K562 (cell line): ENCODE measurements at regions not wholly inside any gene's neighbourhood (a gene's known extent, or its start where the extent isn't known, plus 50 kb on each side); places are given as distances from the start of the nearest gene placed in this dataset.

ENCODE experiments used
- ATAC-seq: fragments of 200-7000 bp; cut with Tn5 transposase; 3 replicates; pipeline ENCODE4 v1.9.1; 2020; ENCODE audit warnings: moderate library complexity
- BruUV-seq: library from RNA; stranded (reverse); fragments of 400-500 nt; replicated peaks from 2 replicates; lab custom pipeline; 2021; lab: Mats Ljungman, UMichigan
- CTCF ChIA-PET: fragments of 300-600 bp; formaldehyde crosslinking; extraction: SDS; loops from one replicate; lab custom pipeline; 2021; ENCODE audit warnings: low intra/inter-chr PET ratio; lab: Yijun Ruan, JAX
- POLR2A ChIA-PET: fragments of 300-600, 350-650 bp; sonication (Branson Sonifier 250); formaldehyde crosslinking; extraction: SDS; loops from one replicate; lab custom pipeline; 2021; ENCODE audit warnings: antibody characterized with exemption, inconsistent platforms; lab: Yijun Ruan, JAX
- DNase-seq, 4 experiments: peaks; one replicate each; pipeline versions ENCODE4 v3.0.0 to v3.0.0-alpha.2; 2011 to 2018; ENCODE audit warnings: low spot score in 3 of 4, mixed read lengths in 3 of 4; ENCODE audit errors: extremely low read depth in 1 of 4
- FAIRE-seq: peaks from 2 replicates; lab custom pipeline; 2011; peaks lifted over from hg19 to GRCh38; lab: Jason Lieb, UNC
- H2AFZ ChIP-seq: 2 replicates; pipeline ENCODE4 v1.6.0; 2011; ENCODE audit warnings: low read depth, low read length, control low read depth, inconsistent platforms
- H3K27ac ChIP-seq: fragments of 200-600 bp; 3 replicates; pipeline ENCODE4 v1.8.0; 2011; ENCODE audit warnings: low read depth, mild to moderate bottlenecking, control low read depth, inconsistent platforms, low read length, moderate library complexity, mixed read lengths; ENCODE audit errors: extremely low read depth
- H3K27me3 ChIP-seq, 2 experiments: fragments of 300-600 bp in 1 of 2; 2 replicates in 1 of 2; 3 replicates in 1 of 2; pipeline versions ENCODE4 v1.6.0 to v1.8.0; 2011; ENCODE audit warnings: inconsistent platforms in 2 of 2, low read length in 2 of 2, mild to moderate bottlenecking in 1 of 2, mixed read lengths in 1 of 2, moderate library complexity in 1 of 2; ENCODE audit not compliant: control insufficient read depth in 2 of 2, insufficient read depth in 2 of 2
- H3K36me3 ChIP-seq: fragments of 300-600 bp; 3 replicates; pipeline ENCODE4 v1.8.0; 2011; ENCODE audit warnings: mild to moderate bottlenecking, low read length, inconsistent platforms; ENCODE audit not compliant: control insufficient read depth, insufficient read depth
- H3K4me1 ChIP-seq, 2 experiments: fragments of 200-600 bp in 1 of 2; replicated peaks in 1 of 2; 2 replicates in 1 of 2; 3 replicates in 1 of 2; pipeline versions ENCODE4 v1.5.1 to v1.8.0; 2011; ENCODE audit warnings: inconsistent platforms in 2 of 2, low read length in 2 of 2, mild to moderate bottlenecking in 1 of 2, mixed read lengths in 1 of 2, moderate library complexity in 1 of 2; ENCODE audit not compliant: control insufficient read depth in 2 of 2, insufficient read depth in 2 of 2
- H3K4me2 ChIP-seq: 2 replicates; pipeline ENCODE4 v1.6.1; 2011; ENCODE audit warnings: low read length, control low read depth, inconsistent platforms, mixed read lengths; ENCODE audit not compliant: insufficient read depth
- H3K4me3 ChIP-seq: fragments of 200-600 bp; sonication (generic), shearing (Covaris generic); 2 replicates; pipeline ENCODE4 v1.5.1; 2016; ENCODE audit warnings: control low read depth, inconsistent platforms
- H3K79me2 ChIP-seq: fragments of 200-600 bp; 3 replicates; pipeline ENCODE4 v1.8.0; 2011; ENCODE audit warnings: low read length, inconsistent platforms; ENCODE audit not compliant: control insufficient read depth, insufficient read depth
- H3K9ac ChIP-seq, 2 experiments: 2 replicates each; pipeline versions ENCODE4 v1.6.0 to v1.6.1; 2011; ENCODE audit warnings: low read depth in 2 of 2, low read length in 2 of 2, control low read depth in 1 of 2, inconsistent platforms in 1 of 2, mild to moderate bottlenecking in 1 of 2, mixed read lengths in 1 of 2; ENCODE audit not compliant: insufficient read depth in 1 of 2
- H3K9me1 ChIP-seq: one replicate; pipeline ENCODE4 v1.6.0; 2011; ENCODE audit warnings: inconsistent platforms, mild to moderate bottlenecking, low read length, moderate library complexity; ENCODE audit not compliant: control insufficient read depth, insufficient read depth
- H3K9me3 ChIP-seq: replicated peaks from 2 replicates; pipeline ENCODE4 v1.5.1; 2011; ENCODE audit warnings: low read depth, low read length, inconsistent platforms; ENCODE audit not compliant: control insufficient read depth, insufficient read depth
- H4K20me1 ChIP-seq: replicated peaks from 2 replicates; pipeline ENCODE4 v1.6.1; 2011; ENCODE audit warnings: low read length, inconsistent platforms, mixed read lengths; ENCODE audit not compliant: control insufficient read depth, insufficient read depth
- DLX4 ChIP-seq: fragments of 250-450 bp; sonication (Bioruptor Pico); IDR thresholded peaks from 2 replicates; pipeline ENCODE4 v1.6.1; 2021; ENCODE audit warnings: mild to moderate bottlenecking
- ELF2 ChIP-seq: fragments of 250-450 bp; sonication (Bioruptor Pico); IDR thresholded peaks from 2 replicates; pipeline ENCODE4 v1.5.0; 2021; ENCODE audit warnings: mild to moderate bottlenecking
- EZH2 ChIP-seq: IDR thresholded peaks from 2 replicates; pipeline ENCODE4 v1.6.1; 2012; ENCODE audit warnings: low read depth, mild to moderate bottlenecking, inconsistent platforms, low read length, borderline replicate concordance
- ID3 ChIP-seq, 2 experiments: fragments of 250-450 bp in 1 of 2; fragments of 450-650 bp in 1 of 2; sonication (Bioruptor Pico) in 1 of 2; IDR thresholded peaks; 2 replicates each; pipeline versions ENCODE4 v1.6.1 to v1.8.0; 2016 to 2021; ENCODE audit warnings: mild to moderate bottlenecking in 2 of 2, moderate library complexity in 2 of 2, missing compliant biosample characterization in 1 of 2, missing genetic modification characterization in 1 of 2
- JUNB ChIP-seq: fragments of 450-650 bp; formaldehyde crosslinking; conservative IDR thresholded peaks from 2 replicates; pipeline ENCODE4 v1.4.0; 2020; ENCODE audit warnings: mild to moderate bottlenecking
- NKRF ChIP-seq: fragments of 450-650 bp; IDR thresholded peaks from 2 replicates; pipeline ENCODE4 v1.6.1; 2016; ENCODE audit warnings: borderline replicate concordance
- PHB ChIP-seq: fragments of 250-450 bp; sonication (Bioruptor Pico); IDR thresholded peaks from 2 replicates; pipeline ENCODE4 v1.5.0; 2021
- SMC3 ChIP-seq: conservative IDR thresholded peaks from 2 replicates; pipeline ENCODE4 v1.6.1; 2011; ENCODE audit warnings: low read depth, low read length, improper control_type of control experiment; ENCODE audit not compliant: insufficient read depth
- TAF1 ChIP-seq: IDR thresholded peaks from 2 replicates; pipeline ENCODE4 v1.6.1; 2011; ENCODE audit warnings: mild to moderate bottlenecking, low read length, moderate library complexity; ENCODE audit not compliant: insufficient read depth, control insufficient read depth, severe bottlenecking; ENCODE audit errors: extremely low read depth
- TARDBP ChIP-seq: fragments of 450-650 bp; IDR thresholded peaks from 2 replicates; pipeline ENCODE4 v1.6.1; 2016
- TFAP4 ChIP-seq: sonication (generic); formaldehyde crosslinking; IDR thresholded peaks from 2 replicates; pipeline ENCODE4 v1.8.0; 2022; ENCODE audit warnings: missing genetic modification reagents, mild to moderate bottlenecking, moderate library complexity, borderline replicate concordance
- XRCC5 ChIP-seq: fragments of 200-400 bp; formaldehyde crosslinking; IDR thresholded peaks from 2 replicates; pipeline ENCODE4 v1.6.1; 2017; ENCODE audit warnings: low read depth, mild to moderate bottlenecking, low read length
- ZBTB5 ChIP-seq: fragments of 450-650 bp; IDR thresholded peaks from 2 replicates; pipeline ENCODE4 v1.6.1; 2017; ENCODE audit warnings: antibody characterized with exemption
- ZFP36 ChIP-seq: fragments of 150-350 bp; IDR thresholded peaks from 2 replicates; pipeline ENCODE4 v1.6.1; 2018; ENCODE audit warnings: low read length, low read depth; ENCODE audit not compliant: partially characterized antibody
- ZNF41 ChIP-seq: fragments of 250-450 bp; sonication (Bioruptor Pico); conservative IDR thresholded peaks from 2 replicates; pipeline ENCODE4 v1.4.0; 2020; ENCODE audit warnings: mild to moderate bottlenecking
- ZNF79 ChIP-seq: fragments of 250-450 bp; sonication (Bioruptor Pico); IDR thresholded peaks from 2 replicates; pipeline ENCODE4 v1.4.0; 2020; ENCODE audit warnings: low read depth, mild to moderate bottlenecking, moderate library complexity
- WGBS: fragments of 100-300 bp; shearing (Covaris generic); methylation state at CpG from one replicate; pipeline ENCODE4 v1.1.6; 2016; ENCODE audit warnings: low coverage, mixed read lengths; ENCODE audit not compliant: insufficient coverage; ENCODE audit errors: missing lambda C conversion rate; 5-methylcytosine and 5-hydroxymethylcytosine counted together
- in situ Hi-C: fragments of 300-500 bp; cut with MboI; formaldehyde crosslinking; loops from 4 replicates; pipeline ENCODE4 v1.15.0; 2018; ENCODE audit warnings: inconsistent platforms, mixed read lengths
- intact Hi-C: fragments of 100-400 bp; cut with micrococcal nuclease; formaldehyde crosslinking; loops from 2 replicates; pipeline ENCODE4 v1.14.2; 2022

GRCh38 chr21:15999741-16000140 lies 270.0 kb downstream of the USP25 start:
- no peak overlapping the region for H3K9ac ChIP-seq
- no peak for FAIRE-seq
- TF ChIP-seq ID3 (CRISPR knock-in tag; IDR thresholded peaks at IDR 0.05) (no peak), ID3 (tag; IDR thresholded peaks at IDR 0.05) (no peak), PHB (no peak), TARDBP (no peak), TAF1 (no peak), EZH2 (no peak), ZNF41 (CRISPR knock-in tag) (no peak), JUNB (CRISPR knock-in tag) (no peak), TFAP4 (no peak), XRCC5 (no peak), ZNF79 (no peak), NKRF (no peak), SMC3 (no peak), ZBTB5 (no peak), ZFP36 (no peak), ELF2 (CRISPR knock-in tag) (no peak), DLX4 (no peak)
- CTCF ChIA-PET, result no interaction called here
- WGBS, result 6% methylated on average over 4 of the region's 4 CpGs
- POLR2A ChIA-PET, result no interaction called here
- H3K9me3 ChIP-seq, result no peaks in the 10 kb centered on the region
- H3K79me2 ChIP-seq, result no peaks in the 10 kb centered on the region
- H2AFZ ChIP-seq, result no peak overlapping the region
- no peaks in the 10 kb centered on the region for H3K36me3 ChIP-seq
- H3K27ac ChIP-seq, result no peak overlapping the region
- no peak overlapping the region for H3K4me3 ChIP-seq
- H4K20me1 ChIP-seq, result no peaks in the 10 kb centered on the region
- H3K27me3 ChIP-seq, result no peaks in the 10 kb centered on the region
- intact Hi-C loops (no loop called here), in situ Hi-C loops (no loop called here)
- BruUV-seq, result no TSS peak
- no peaks in the 10 kb centered on the region for H3K9me1 ChIP-seq
- no peak for ATAC-seq
- no peak for DNase-seq
- no peaks in the 10 kb centered on the region for H3K4me1 ChIP-seq
- H3K4me2 ChIP-seq, result no peak overlapping the region
